Sigmoid colon (tissue), 6 donors: ENCODE measurements at regions not wholly inside any gene's neighbourhood (a gene's known extent, or its start where the extent isn't known, plus 50 kb on each side); places are given as distances from the start of the nearest gene placed in this dataset.

Source experiments
- DNase-seq: peaks from one replicate; pipeline ENCODE4 v3.0.0-alpha.2; 2019
- H3K27ac ChIP-seq, 4 donors: fragments of 200-600 bp; sonication (generic); one replicate each; pipeline ENCODE4 v1.5.1; 2016 to 2019; ENCODE audit warnings: mild to moderate bottlenecking in 1 of 4
- H3K27me3 ChIP-seq, 3 donors: fragments of 200-600 bp; sonication (generic); one replicate each; pipeline ENCODE4 v1.5.1; 2019; ENCODE audit warnings: mild to moderate bottlenecking in 1 of 3
- H3K36me3 ChIP-seq, 4 donors: fragments of 200-600 bp; sonication (generic); one replicate each; pipeline ENCODE4 v1.5.1; 2016 to 2019
- H3K4me1 ChIP-seq, 4 donors: fragments of 200-600 bp; sonication (generic); one replicate each; pipeline ENCODE4 v1.5.1; 2017 to 2019
- H3K4me3 ChIP-seq, 4 donors: fragments of 200-600 bp; sonication (generic); one replicate each; pipeline ENCODE4 v1.5.1; 2017 to 2019; ENCODE audit warnings: mild to moderate bottlenecking in 2 of 4, moderate library complexity in 1 of 4
- H3K9me3 ChIP-seq, 4 donors: fragments of 200-600 bp in 3 of 4; sonication (generic) in 3 of 4; one replicate each; pipeline versions ENCODE4 v1.5.1 to v1.6.1; 2013 to 2019
- EP300 ChIP-seq, 4 donors: sonication (generic); formaldehyde crosslinking; IDR thresholded peaks; one replicate each; pipeline ENCODE4 v1.6.1; 2017; ENCODE audit warnings: antibody characterized with exemption in 4 of 4
- POLR2A ChIP-seq, 2 donors: fragments of 450-650 bp; IDR thresholded peaks; one replicate each; pipeline ENCODE4 v1.6.1; 2016; ENCODE audit warnings: antibody characterized with exemption in 2 of 2, mild to moderate bottlenecking in 2 of 2, moderate library complexity in 2 of 2
- POLR2AphosphoS5 ChIP-seq, 4 donors: sonication (generic); formaldehyde crosslinking; IDR thresholded peaks; one replicate each; pipeline ENCODE4 v1.6.1; 2017; ENCODE audit warnings: antibody characterized with exemption in 4 of 4
- WGBS, 2 donors: extraction: QIAGEN DNeasy Blood & Tissue Kit; methylation state at CpG; one replicate each; pipeline ENCODE4 v1.1.7; 2013; 5-methylcytosine and 5-hydroxymethylcytosine counted together
- intact Hi-C: fragments of 100-400 bp; cut with DNase I; formaldehyde crosslinking; loops from one replicate; pipeline ENCODE4 v1.15.1; 2023
- TF ChIP-seq, protein P1 (sequence below), 4 experiments: fragments of 450-650 bp in 3 of 4; fragments of 200-600 bp in 1 of 4; IDR thresholded peaks; one replicate each; pipeline ENCODE4 v1.5.1; 2016 to 2019; ENCODE audit warnings: antibody characterized with exemption in 4 of 4, mild to moderate bottlenecking in 3 of 4, moderate library complexity in 2 of 4
- donor health status: healthy with polysubstance abuse.
- donor health status: healthy.

DNA sequence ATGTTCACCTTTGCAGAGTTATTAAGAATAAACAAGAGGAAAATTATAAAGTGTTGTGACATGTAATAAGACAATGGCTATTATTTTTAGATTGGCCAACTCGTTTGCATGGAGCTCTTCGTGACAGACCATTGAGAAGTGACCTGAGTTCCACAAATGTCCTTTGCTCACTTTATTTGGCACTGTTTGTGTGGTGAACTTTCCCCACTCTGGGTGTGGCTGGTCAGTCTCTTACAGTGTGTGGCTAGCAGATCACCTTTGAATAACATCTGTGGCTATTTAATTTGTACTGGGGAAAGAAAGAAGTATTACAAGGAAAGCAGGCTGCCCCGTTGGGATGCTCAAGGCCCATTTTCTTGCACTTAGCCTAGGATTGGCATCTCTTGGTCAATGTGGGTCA lies 274.1 kb upstream of the WWC1 start:
- no peak for DNase-seq
- Histone ChIP-seq H3K4me3 (no peak overlapping the region), H3K9me3 (no peaks in the 10 kb centered on the region), H3K27ac (no peak overlapping the region), H3K4me1 (peaks cover 0 to 6% (median 5%) of the 10 kb centered on the region in 4 donors), H3K36me3 (no peaks in the 10 kb centered on the region), H3K27me3 (no peaks in the 10 kb centered on the region)
- WGBS, 2 donors: 41 to 60% methylated on average over 3 of the region's 3 CpGs
- intact Hi-C loops: no loop called here
- TF ChIP-seq POLR2AphosphoS5 (IDR thresholded peaks at IDR 0.05) (no peak), POLR2A (IDR thresholded peaks at IDR 0.05) (no peak), EP300 (IDR thresholded peaks at IDR 0.05) (no peak)
- TF ChIP-seq, protein P1, sequence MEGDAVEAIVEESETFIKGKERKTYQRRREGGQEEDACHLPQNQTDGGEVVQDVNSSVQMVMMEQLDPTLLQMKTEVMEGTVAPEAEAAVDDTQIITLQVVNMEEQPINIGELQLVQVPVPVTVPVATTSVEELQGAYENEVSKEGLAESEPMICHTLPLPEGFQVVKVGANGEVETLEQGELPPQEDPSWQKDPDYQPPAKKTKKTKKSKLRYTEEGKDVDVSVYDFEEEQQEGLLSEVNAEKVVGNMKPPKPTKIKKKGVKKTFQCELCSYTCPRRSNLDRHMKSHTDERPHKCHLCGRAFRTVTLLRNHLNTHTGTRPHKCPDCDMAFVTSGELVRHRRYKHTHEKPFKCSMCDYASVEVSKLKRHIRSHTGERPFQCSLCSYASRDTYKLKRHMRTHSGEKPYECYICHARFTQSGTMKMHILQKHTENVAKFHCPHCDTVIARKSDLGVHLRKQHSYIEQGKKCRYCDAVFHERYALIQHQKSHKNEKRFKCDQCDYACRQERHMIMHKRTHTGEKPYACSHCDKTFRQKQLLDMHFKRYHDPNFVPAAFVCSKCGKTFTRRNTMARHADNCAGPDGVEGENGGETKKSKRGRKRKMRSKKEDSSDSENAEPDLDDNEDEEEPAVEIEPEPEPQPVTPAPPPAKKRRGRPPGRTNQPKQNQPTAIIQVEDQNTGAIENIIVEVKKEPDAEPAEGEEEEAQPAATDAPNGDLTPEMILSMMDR (IDR thresholded peaks at IDR 0.05): no peak

- Histone ChIP-seq H3K36me3 (no peaks in the 10 kb centered on the region), H3K4me3 (no peak overlapping the region), H3K4me1 (peaks cover 0 to 22% (median 21%) of the 10 kb centered on the region in 4 donors), H3K27me3 (no peaks in the 10 kb centered on the region), H3K27ac (no peak overlapping the region), H3K9me3 (no peaks in the 10 kb centered on the region)
- intact Hi-C loops: no loop called here
- no peak for DNase-seq
- TF ChIP-seq EP300 (IDR thresholded peaks at IDR 0.05): no peak
- 88 to 91% methylated on average over 3 of the region's 3 CpGs for WGBS, 2 donors
These were observed 272.3 kb upstream of the WWC1 start for GRCh38 chr5:168019143-168019542.

- no peaks in the 10 kb centered on the region for H3K9me3 ChIP-seq
- TF ChIP-seq EP300 (IDR thresholded peaks at IDR 0.05) (no peak), POLR2A (IDR thresholded peaks at IDR 0.05) (no peak), POLR2AphosphoS5 (IDR thresholded peaks at IDR 0.05) (no peak)
- TF ChIP-seq, protein P1 (IDR thresholded peaks at IDR 0.05): no peak
- no peak for DNase-seq
- WGBS, 2 donors: 50 to 52% methylated on average over 11 of the region's 11 CpGs
- H3K4me1 ChIP-seq: peaks cover 0 to 22% (median 21%) of the 10 kb centered on the region in 4 donors
- H3K27ac ChIP-seq: no peak overlapping the region
- H3K27me3 ChIP-seq: no peaks in the 10 kb centered on the region
- intact Hi-C loops: loop anchor here (5.0 kb wide), 1 partner anchor 298 kb away; no protein-coding TSS in a partner anchor
- H3K36me3 ChIP-seq: no peaks in the 10 kb centered on the region
- H3K4me3 ChIP-seq: no peak overlapping the region
These were observed 270.7 kb upstream of the WWC1 start for GRCh38 chr5:168020542-168021294.

DNA sequence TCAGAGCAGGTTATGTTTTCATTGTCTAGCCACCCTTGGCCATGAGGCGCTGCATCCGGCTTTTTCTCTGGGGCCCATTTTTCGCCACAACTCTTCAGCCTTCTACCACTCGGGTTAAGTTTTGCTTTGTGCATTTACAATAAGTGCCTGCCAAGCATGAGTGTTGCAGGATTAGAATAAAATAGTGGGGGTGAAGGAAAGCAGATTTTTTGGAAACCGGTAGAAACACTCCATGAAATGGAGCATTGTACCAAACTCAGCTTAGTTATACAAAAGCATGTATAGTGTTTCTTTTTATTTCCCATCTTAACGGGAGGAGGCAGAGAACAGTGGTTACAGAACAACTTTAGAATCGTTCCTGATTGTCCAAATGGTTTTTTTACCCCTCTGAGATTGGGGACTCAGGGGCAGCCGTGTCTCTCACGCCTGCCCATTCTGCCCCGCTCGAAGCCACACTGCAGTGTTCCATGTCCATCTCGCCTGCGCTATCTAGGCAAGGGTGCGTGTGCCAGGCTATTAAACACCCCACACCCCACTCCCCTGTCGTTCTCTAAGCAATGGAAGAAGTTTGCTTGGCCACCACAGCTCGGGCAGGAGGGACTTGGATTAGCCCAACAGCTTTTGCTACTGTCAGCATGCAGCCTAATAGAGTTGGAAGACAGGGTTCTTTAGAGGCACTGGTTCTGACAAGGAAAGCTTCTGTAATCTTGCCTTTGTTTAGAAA lies 268.8 kb upstream of the WWC1 start:
- Histone ChIP-seq H3K27me3 (no peaks in the 10 kb centered on the region), H3K4me1 (peaks cover 0 to 34% (median 26%) of the 10 kb centered on the region in 4 donors), H3K4me3 (no peak overlapping the region), H3K27ac (peak overlapping the region in 3 of 4 donors; percentile 69 to 78 (median 77)), H3K9me3 (no peaks in the 10 kb centered on the region), H3K36me3 (no peaks in the 10 kb centered on the region)
- TF ChIP-seq POLR2AphosphoS5 (IDR thresholded peaks at IDR 0.05): no peak
- TF ChIP-seq POLR2A (IDR thresholded peaks at IDR 0.05): no peak
- TF ChIP-seq, protein P1 (IDR thresholded peaks at IDR 0.05): no peak
- no peak for TF ChIP-seq EP300 (IDR thresholded peaks at IDR 0.05)
- no peak for DNase-seq
- intact Hi-C loops: loop anchor here (5.0 kb wide), 1 partner anchor 300 kb away; no protein-coding TSS in a partner anchor
- WGBS, 2 donors: 75 to 79% methylated on average over 16 of the region's 16 CpGs

DNA sequence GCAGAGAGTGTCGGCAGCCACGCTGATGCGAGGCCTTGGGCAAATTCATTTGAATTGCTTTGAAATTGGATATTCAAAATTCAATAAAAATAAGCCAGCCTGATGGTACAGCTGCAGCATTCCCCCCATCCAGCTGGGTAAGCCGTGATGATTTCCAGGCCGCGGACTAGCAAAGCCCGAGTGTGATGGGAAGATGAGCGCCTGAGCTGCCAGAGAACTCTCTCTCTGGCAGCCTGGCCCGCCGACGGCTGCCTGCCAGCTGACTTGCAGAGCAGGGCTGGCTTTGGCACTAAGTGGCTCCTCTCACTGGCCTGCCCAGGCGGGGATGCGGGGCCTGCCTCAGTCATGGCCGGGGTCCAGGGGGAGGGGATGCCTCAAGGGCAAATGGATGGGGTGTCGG lies 268.3 kb upstream of the WWC1 start:
- peak overlapping the region in 3 of 4 donors; percentile 69 to 78 (median 77) for H3K27ac ChIP-seq
- DNase-seq: peak; percentile 90
- intact Hi-C loops: loop anchor here (5.0 kb wide), 1 partner anchor 301 kb away; no protein-coding TSS in a partner anchor
- peaks cover 0 to 34% (median 26%) of the 10 kb centered on the region in 4 donors for H3K4me1 ChIP-seq
- no peaks in the 10 kb centered on the region for H3K27me3 ChIP-seq
- H3K4me3 ChIP-seq: no peak overlapping the region
- TF ChIP-seq, protein P1 (IDR thresholded peaks at IDR 0.05): no peak
- peak; percentile 21 to 79 (median 73) for TF ChIP-seq POLR2AphosphoS5 (IDR thresholded peaks at IDR 0.05)
- no peaks in the 10 kb centered on the region for H3K36me3 ChIP-seq
- 72 to 80% methylated on average over 15 of the region's 15 CpGs for WGBS, 2 donors
- no peaks in the 10 kb centered on the region for H3K9me3 ChIP-seq
